Lower lobe of right lung (tissue), 2 donors: ENCODE measurements at regions not wholly inside any gene's neighbourhood (a gene's known extent, or its start where the extent isn't known, plus 50 kb on each side); places are given as distances from the start of the nearest gene placed in this dataset.

Experiments
- ATAC-seq, 2 donors: fragments of 200-7000 bp; cut with Tn5 transposase; one replicate each; pipeline ENCODE4 v1.9.1; 2020 to 2022; ENCODE audit warnings: mild to moderate bottlenecking in 2 of 2, moderate library complexity in 2 of 2
- DNase-seq: peaks from one replicate; pipeline ENCODE4 v3.0.0-alpha.2; 2020
- H3K27ac ChIP-seq: fragments of 200-600 bp; one replicate; pipeline ENCODE4 v1.8.0; 2022
- H3K27me3 ChIP-seq: fragments of 200-600 bp; one replicate; pipeline ENCODE4 v1.8.0; 2022; ENCODE audit warnings: low read depth
- H3K36me3 ChIP-seq: fragments of 200-600 bp; one replicate; pipeline ENCODE4 v1.8.0; 2022; ENCODE audit warnings: mild to moderate bottlenecking
- H3K4me1 ChIP-seq: fragments of 200-600 bp; one replicate; pipeline ENCODE4 v1.8.0; 2022
- H3K4me3 ChIP-seq: fragments of 200-600 bp; one replicate; pipeline ENCODE4 v1.8.0; 2022; ENCODE audit warnings: mild to moderate bottlenecking
- H3K9me3 ChIP-seq: fragments of 200-600 bp; one replicate; pipeline ENCODE4 v1.8.0; 2022
- intact Hi-C: fragments of 100-400 bp; cut with DNase I; formaldehyde crosslinking; loops from one replicate; pipeline ENCODE4 v1.11.0; 2022
- TF ChIP-seq, protein P1 (sequence below): fragments of 200-600 bp; IDR thresholded peaks from one replicate; pipeline ENCODE4 v1.8.0; 2022; ENCODE audit warnings: antibody characterized with exemption, mild to moderate bottlenecking
- donor health status: DM: no; HTN: yes; CAD: no; lungs with severe emphysema.

DNA sequence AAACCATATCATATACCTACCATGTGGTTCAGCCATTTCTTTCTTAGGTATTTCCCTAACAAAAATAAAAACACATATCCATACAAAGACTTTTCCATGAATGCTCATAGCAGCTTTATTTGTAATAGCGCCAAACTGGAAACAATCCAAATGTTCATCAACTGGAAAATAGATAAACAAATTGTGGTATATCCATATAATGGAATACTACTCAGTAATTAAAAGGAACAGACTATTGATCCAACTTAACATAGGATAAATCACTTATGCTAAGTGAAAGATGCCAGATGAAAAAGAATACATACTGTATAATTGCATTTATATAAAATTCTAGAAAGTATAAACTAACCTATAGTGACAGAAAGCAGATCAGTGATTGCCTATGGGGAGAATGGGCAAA lies 323.3 kb downstream of the BUD13 start:
- Histone ChIP-seq H3K9me3 (no peaks in the 10 kb centered on the region), H3K36me3 (no peaks in the 10 kb centered on the region), H3K4me1 (no peaks in the 10 kb centered on the region), H3K4me3 (no peak overlapping the region), H3K27me3 (no peaks in the 10 kb centered on the region), H3K27ac (no peak overlapping the region)
- intact Hi-C loops: no loop called here
- ATAC-seq: no peak
- TF ChIP-seq, protein P1, sequence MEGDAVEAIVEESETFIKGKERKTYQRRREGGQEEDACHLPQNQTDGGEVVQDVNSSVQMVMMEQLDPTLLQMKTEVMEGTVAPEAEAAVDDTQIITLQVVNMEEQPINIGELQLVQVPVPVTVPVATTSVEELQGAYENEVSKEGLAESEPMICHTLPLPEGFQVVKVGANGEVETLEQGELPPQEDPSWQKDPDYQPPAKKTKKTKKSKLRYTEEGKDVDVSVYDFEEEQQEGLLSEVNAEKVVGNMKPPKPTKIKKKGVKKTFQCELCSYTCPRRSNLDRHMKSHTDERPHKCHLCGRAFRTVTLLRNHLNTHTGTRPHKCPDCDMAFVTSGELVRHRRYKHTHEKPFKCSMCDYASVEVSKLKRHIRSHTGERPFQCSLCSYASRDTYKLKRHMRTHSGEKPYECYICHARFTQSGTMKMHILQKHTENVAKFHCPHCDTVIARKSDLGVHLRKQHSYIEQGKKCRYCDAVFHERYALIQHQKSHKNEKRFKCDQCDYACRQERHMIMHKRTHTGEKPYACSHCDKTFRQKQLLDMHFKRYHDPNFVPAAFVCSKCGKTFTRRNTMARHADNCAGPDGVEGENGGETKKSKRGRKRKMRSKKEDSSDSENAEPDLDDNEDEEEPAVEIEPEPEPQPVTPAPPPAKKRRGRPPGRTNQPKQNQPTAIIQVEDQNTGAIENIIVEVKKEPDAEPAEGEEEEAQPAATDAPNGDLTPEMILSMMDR: no peak
- no peak for DNase-seq

GRCh38 chr11:116446048-116446941 lies 326.5 kb downstream of the BUD13 start:
- TF ChIP-seq, protein P1: no peak
- H3K4me1 ChIP-seq: no peaks in the 10 kb centered on the region
- no peaks in the 10 kb centered on the region for H3K36me3 ChIP-seq
- H3K27ac ChIP-seq: no peak overlapping the region
- H3K4me3 ChIP-seq: no peak overlapping the region
- intact Hi-C loops: no loop called here
- no peak for DNase-seq
- H3K27me3 ChIP-seq: no peaks in the 10 kb centered on the region
- no peaks in the 10 kb centered on the region for H3K9me3 ChIP-seq
- ATAC-seq: no peak

- no peaks in the 10 kb centered on the region for H3K36me3 ChIP-seq
- H3K4me3 ChIP-seq: no peak overlapping the region
- ATAC-seq (no peak), DNase-seq (no peak)
- intact Hi-C loops: no loop called here
- TF ChIP-seq, protein P1: no peak
- no peaks in the 10 kb centered on the region for H3K4me1 ChIP-seq
- no peaks in the 10 kb centered on the region for H3K27me3 ChIP-seq
- H3K27ac ChIP-seq: no peak overlapping the region
- no peaks in the 10 kb centered on the region for H3K9me3 ChIP-seq
Observed at GRCh38 chr11:116445108-116446047, 327.4 kb downstream of the BUD13 start.

DNA sequence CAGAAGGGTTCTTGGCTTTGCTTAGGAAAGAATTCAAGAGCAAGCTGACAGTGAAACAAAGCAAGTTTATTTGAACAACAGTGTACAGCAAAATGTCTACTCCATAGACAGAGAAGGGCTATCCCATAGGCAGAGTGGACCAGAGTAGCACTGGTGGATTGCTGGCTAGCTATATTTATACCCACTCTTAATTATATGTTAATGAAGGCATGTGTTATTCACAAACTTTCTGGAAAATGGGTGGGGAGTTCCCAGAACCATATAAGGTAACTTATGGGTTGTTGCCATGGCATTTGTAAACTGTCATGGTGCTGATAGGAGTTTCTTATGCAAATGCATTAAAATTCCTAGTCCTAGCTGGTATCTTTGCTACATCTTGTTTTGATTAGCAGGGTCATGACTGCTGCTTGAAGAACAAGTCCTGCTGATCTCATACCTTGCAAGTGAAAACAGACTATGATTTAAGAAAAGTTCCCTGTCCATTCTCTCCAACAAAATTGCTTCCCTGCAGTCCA lies 330.5 kb downstream of the BUD13 start:
- Histone ChIP-seq H3K9me3 (no peaks in the 10 kb centered on the region), H3K4me3 (no peak overlapping the region), H3K27me3 (no peaks in the 10 kb centered on the region), H3K36me3 (no peaks in the 10 kb centered on the region), H3K27ac (no peak overlapping the region), H3K4me1 (no peaks in the 10 kb centered on the region)
- DNase-seq: no peak
- TF ChIP-seq, protein P1: no peak
- intact Hi-C loops: no loop called here
- no peak for ATAC-seq

DNA sequence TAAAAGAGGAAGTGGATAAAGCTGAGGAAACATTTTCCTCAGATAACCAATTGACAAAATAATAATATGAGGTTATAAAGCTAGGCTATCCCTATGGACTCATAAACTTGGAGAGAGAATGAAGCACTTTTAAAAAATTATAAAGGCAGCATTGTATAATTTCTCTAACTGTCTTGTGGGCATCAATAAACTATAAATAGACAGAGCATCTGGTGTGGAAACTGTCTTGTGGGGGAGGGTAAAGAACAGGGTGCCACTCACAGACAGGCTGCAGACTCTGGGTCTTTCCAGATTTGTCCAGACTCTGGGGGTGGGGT lies 333.5 kb downstream of the BUD13 start:
- H3K27ac ChIP-seq: no peak overlapping the region
- no peaks in the 10 kb centered on the region for H3K27me3 ChIP-seq
- ATAC-seq (no peak), DNase-seq (no peak)
- H3K4me3 ChIP-seq: no peak overlapping the region
- no peaks in the 10 kb centered on the region for H3K4me1 ChIP-seq
- H3K9me3 ChIP-seq: no peaks in the 10 kb centered on the region
- H3K36me3 ChIP-seq: no peaks in the 10 kb centered on the region
- intact Hi-C loops: no loop called here
- TF ChIP-seq, protein P1: no peak
